ENCODE measurements at regions not wholly inside any gene's neighbourhood (a gene's known extent, or its start where the extent isn't known, plus 50 kb on each side); places are given as distances from the start of the nearest gene placed in this dataset.

DNA sequence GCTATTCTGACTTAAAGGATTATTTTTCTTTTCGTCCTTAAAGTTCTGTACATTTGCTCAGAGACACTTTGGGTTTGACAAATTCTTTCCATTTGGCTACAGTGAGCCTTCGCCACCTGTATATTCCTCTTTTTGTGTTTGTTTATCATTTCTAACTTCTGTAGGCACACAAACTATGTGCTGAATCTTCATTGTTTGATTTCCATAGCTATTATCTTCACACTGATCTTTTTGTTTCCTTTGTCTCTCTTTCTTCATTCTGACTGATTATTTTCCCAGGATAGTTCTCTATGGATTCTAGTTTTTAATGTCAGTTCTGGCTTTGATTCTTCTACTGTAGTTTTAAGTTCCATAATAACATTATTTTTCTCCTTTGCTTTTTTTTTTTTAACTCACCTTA, 350.2 kb downstream of the ZNF521 start:
- no peak overlapping the region for H3K27ac ChIP-seq
- TF ChIP-seq, protein P1, sequence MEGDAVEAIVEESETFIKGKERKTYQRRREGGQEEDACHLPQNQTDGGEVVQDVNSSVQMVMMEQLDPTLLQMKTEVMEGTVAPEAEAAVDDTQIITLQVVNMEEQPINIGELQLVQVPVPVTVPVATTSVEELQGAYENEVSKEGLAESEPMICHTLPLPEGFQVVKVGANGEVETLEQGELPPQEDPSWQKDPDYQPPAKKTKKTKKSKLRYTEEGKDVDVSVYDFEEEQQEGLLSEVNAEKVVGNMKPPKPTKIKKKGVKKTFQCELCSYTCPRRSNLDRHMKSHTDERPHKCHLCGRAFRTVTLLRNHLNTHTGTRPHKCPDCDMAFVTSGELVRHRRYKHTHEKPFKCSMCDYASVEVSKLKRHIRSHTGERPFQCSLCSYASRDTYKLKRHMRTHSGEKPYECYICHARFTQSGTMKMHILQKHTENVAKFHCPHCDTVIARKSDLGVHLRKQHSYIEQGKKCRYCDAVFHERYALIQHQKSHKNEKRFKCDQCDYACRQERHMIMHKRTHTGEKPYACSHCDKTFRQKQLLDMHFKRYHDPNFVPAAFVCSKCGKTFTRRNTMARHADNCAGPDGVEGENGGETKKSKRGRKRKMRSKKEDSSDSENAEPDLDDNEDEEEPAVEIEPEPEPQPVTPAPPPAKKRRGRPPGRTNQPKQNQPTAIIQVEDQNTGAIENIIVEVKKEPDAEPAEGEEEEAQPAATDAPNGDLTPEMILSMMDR (IDR thresholded peaks at IDR 0.05): no peak
- TF ChIP-seq ZFX (IDR thresholded peaks at IDR 0.05; ENCODE audit: borderline replicate concordance): no peak

DNA sequence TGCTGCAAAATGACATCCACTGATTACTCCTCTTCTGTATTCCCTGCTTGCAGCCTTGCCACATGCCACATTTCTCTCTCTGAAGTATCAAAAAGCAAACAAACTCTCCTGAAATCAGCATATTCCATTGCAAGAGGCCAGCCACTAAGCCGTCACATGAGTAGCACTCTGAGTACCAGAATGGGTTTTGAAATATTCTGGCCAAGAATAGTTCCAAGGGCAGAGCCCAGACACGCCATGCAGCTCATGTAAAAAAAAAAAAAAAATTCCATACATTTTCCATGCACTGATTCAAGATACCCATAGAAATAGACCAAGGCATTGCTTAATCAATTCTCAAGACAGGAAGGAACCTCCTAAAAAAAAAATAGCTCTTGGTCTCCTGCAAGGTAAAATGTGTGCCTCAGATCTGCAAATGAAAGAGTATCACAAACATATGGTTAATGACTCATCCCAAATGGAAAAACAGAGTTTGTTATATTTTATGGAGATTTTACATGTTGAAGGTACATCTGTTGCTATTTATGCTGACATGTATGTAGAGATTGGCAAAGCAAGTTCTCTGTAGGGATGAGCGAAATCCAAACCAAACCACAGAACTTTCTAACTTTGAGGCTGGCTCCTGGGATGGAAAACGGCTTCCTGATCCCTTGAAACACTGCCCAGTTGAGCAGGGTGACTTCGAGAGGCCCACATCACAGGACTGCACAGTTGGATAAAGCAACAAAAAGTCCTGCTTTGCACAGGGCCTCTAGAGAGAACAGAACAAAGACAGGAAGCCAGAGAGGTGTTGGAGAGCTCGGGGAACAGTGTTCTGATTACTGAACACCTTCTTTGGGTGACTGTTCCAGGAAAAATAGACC, 346.2 kb downstream of the ZNF521 start:
- H3K27ac ChIP-seq: no peak overlapping the region
- TF ChIP-seq, protein P1 (IDR thresholded peaks at IDR 0.05): no peak
- no peak for TF ChIP-seq ZFX (IDR thresholded peaks at IDR 0.05; ENCODE audit: borderline replicate concordance)

DNA sequence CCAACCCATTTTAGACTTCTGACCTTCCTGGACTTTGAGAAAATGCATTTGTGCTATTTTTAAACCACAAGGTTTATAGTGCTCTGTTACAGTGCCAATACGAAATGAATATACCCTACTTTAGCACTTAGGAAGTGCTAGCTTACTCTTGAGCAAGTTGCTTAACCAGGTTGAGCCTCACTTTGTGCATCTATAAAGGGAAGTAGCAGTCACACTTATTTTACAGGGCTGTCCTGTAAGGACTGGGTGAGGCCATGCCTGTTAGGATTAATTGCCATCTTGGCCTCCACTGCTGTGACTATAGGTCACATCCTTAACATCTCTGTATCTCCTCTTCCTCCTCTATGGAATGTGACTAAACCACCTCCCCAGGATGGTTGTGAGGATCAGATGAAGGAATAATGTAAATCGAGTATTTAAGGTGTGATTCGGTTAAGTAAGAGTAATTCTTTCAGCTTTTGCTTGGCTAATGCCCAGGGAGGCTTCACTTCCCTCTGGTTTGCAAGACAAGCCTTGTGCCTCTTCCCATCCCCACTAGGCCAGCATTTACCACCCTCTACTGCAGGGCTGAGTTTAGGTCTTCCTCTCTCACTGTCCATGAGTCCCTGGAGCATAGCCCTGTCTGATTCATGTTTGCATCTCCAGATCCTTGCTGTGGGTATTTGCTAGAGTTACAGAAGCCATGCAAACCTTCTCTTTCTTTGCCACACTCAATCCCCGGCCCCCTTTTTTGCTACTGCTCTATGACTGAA, 341.2 kb downstream of the ZNF521 start:
- no peak overlapping the region for H3K27ac ChIP-seq
- TF ChIP-seq, protein P1 (IDR thresholded peaks at IDR 0.05): no peak
- TF ChIP-seq ZFX (IDR thresholded peaks at IDR 0.05; ENCODE audit: borderline replicate concordance): no peak

Data from 22Rv1 (cell line).